GM12878 (cell line): ENCODE measurements at regions not wholly inside any gene's neighbourhood (a gene's known extent, or its start where the extent isn't known, plus 50 kb on each side); places are given as distances from the start of the nearest gene placed in this dataset.

Experiments
- ATAC-seq: fragments of 200-7000 bp; cut with Tn5 transposase; 3 replicates; pipeline ENCODE4 v1.9.1; 2020; ENCODE audit warnings: mild to moderate bottlenecking, moderate library complexity
- BruUV-seq: library from RNA; stranded (reverse); fragments of 400-500 nt; replicated peaks from 2 replicates; lab custom pipeline; 2021; lab: Mats Ljungman, UMichigan
- CTCF ChIA-PET: fragments of 300-600 bp; sonication (Branson Sonifier 250); formaldehyde crosslinking; extraction: SDS; loops from one replicate; lab custom pipeline; 2021; ENCODE audit warnings: inconsistent platforms; lab: Yijun Ruan, JAX
- POLR2A ChIA-PET: fragments of 350-600 bp; formaldehyde crosslinking; extraction: SDS; loops from one replicate; lab custom pipeline; 2021; ENCODE audit warnings: inconsistent platforms; lab: Charles Lee
- RAD21 ChIA-PET: fragments of 300-600 bp; sonication (Branson Sonifier 250); formaldehyde crosslinking; loops from one replicate; lab custom pipeline; 2023; ENCODE audit warnings: antibody characterized with exemption; ENCODE audit not compliant: unreplicated experiment; lab: Charles Lee
- SMC1A ChIA-PET: fragments of 300-600 bp; sonication (Branson Sonifier 250); formaldehyde crosslinking; loops from one replicate; lab custom pipeline; 2023; ENCODE audit not compliant: unreplicated experiment, uncharacterized antibody; lab: Charles Lee
- DNase-seq: peaks from one replicate; pipeline ENCODE4 v3.0.0-alpha.2; 2011; ENCODE audit warnings: low read depth, low spot score
- FAIRE-seq: peaks from 3 replicates; lab custom pipeline; 2011; peaks lifted over from hg19 to GRCh38; lab: Jason Lieb, UNC
- H2AFZ ChIP-seq: 2 replicates; pipeline ENCODE4 v1.6.0; 2011; ENCODE audit warnings: low read depth, low read length, control low read depth; ENCODE audit not compliant: control insufficient read depth
- H3K27ac ChIP-seq: 2 replicates; pipeline ENCODE4 v1.5.1; 2011; ENCODE audit warnings: control low read depth; ENCODE audit not compliant: control insufficient read depth, insufficient read depth
- H3K27me3 ChIP-seq, 2 experiments: replicated peaks in 1 of 2; 2 replicates each; pipeline versions ENCODE4 v1.6.0 to v1.6.1; 2011; ENCODE audit warnings: low read length in 1 of 2; ENCODE audit not compliant: control insufficient read depth in 2 of 2, insufficient read depth in 2 of 2
- H3K36me3 ChIP-seq, 2 experiments: 2 replicates each; pipeline ENCODE4 v1.5.1; 2011; ENCODE audit warnings: low read length in 1 of 2; ENCODE audit not compliant: control insufficient read depth in 2 of 2, insufficient read depth in 2 of 2
- H3K4me1 ChIP-seq: 2 replicates; pipeline ENCODE4 v1.6.1; 2011; ENCODE audit warnings: mild to moderate bottlenecking, low read length, moderate library complexity, mixed read lengths; ENCODE audit not compliant: control insufficient read depth, insufficient read depth
- H3K4me2 ChIP-seq: 2 replicates; pipeline ENCODE4 v1.6.0; 2011; ENCODE audit warnings: control low read depth; ENCODE audit not compliant: control insufficient read depth, insufficient read depth
- H3K4me3 ChIP-seq: fragments of 200-600 bp; sonication (generic); 2 replicates; pipeline ENCODE4 v1.5.1; 2016
- H3K79me2 ChIP-seq: 2 replicates; pipeline ENCODE4 v1.6.0; 2011; ENCODE audit warnings: low read length; ENCODE audit not compliant: control insufficient read depth, insufficient read depth
- H3K9ac ChIP-seq: 2 replicates; pipeline ENCODE4 v1.8.0; 2011; ENCODE audit warnings: low read length, control low read depth, mixed read lengths; ENCODE audit not compliant: control insufficient read depth, insufficient read depth
- H3K9me3 ChIP-seq: replicated peaks from 3 replicates; pipeline ENCODE4 v1.5.1; 2011; ENCODE audit warnings: mild to moderate bottlenecking, low read length; ENCODE audit not compliant: control insufficient read depth, insufficient read depth
- H4K20me1 ChIP-seq: 2 replicates; pipeline ENCODE4 v1.6.0; 2011; ENCODE audit not compliant: control insufficient read depth, insufficient read depth
- CEBPB ChIP-seq, 2 experiments: fragments of 150-350 bp in 1 of 2; IDR thresholded peaks; 2 replicates each; pipeline ENCODE4 v1.6.1; 2012 to 2014; ENCODE audit warnings: low read depth in 2 of 2, low read length in 2 of 2, borderline replicate concordance in 1 of 2, inconsistent platforms in 1 of 2
- FOXM1 ChIP-seq: IDR thresholded peaks from 2 replicates; pipeline ENCODE4 v1.6.1; 2012; ENCODE audit warnings: low read depth, mild to moderate bottlenecking, inconsistent platforms, low read length, moderate library complexity
- HDGF ChIP-seq: fragments of 450-650 bp; IDR thresholded peaks from 2 replicates; pipeline ENCODE4 v1.6.1; 2016; ENCODE audit warnings: antibody characterized with exemption
- IKZF1 ChIP-seq: fragments of 450-650 bp; conservative IDR thresholded peaks from 2 replicates; pipeline ENCODE4 v1.6.1; 2017; ENCODE audit warnings: antibody characterized with exemption, mild to moderate bottlenecking
- NRF1 ChIP-seq: conservative IDR thresholded peaks from 2 replicates; pipeline ENCODE4 v1.6.1; 2011; ENCODE audit warnings: mild to moderate bottlenecking, low read depth, low read length, improper control_type of control experiment
- RAD51 ChIP-seq: fragments of 450-650 bp; IDR thresholded peaks from 2 replicates; pipeline ENCODE4 v1.6.1; 2016; ENCODE audit warnings: moderate library complexity, mild to moderate bottlenecking, inconsistent platforms
- in situ Hi-C: fragments of 300-500 bp; cut with MboI; formaldehyde crosslinking; loops from 9 replicates; pipeline ENCODE4 v1.14.3; 2018; ENCODE audit warnings: mixed read lengths
- intact Hi-C: fragments of 100-400 bp; cut with micrococcal nuclease; formaldehyde crosslinking; loops from one replicate; pipeline ENCODE4 v1.14.2; 2022; ENCODE audit not compliant: unreplicated experiment
- TF ChIP-seq, protein P1 (sequence below): fragments of 150-350 bp; IDR thresholded peaks from 2 replicates; pipeline ENCODE4 v1.6.1; 2016; ENCODE audit warnings: low read depth, low read length
- TF ChIP-seq, protein P2 (sequence below): fragments of 450-650 bp; IDR thresholded peaks from 2 replicates; pipeline ENCODE4 v1.6.1; 2018; ENCODE audit warnings: borderline replicate concordance, mild to moderate bottlenecking; ENCODE audit not compliant: partially characterized antibody

DNA sequence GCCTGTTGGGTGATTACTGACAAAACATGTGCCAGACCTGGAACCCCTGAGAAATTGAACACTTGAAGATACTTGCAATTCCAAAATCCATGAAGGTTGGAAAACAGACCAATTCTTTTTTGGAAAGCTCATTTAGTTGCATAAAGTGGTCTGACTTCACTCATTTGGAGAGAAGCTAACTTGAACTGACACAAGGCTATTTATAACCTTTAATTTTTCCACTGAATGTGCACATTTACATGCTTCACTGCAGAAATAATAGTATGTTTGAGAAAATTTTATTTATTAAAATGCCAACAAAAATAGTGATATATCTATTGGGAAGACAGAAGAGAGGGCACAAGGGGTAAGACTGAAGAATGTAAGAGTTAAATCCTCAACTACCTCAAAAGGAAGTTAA, 92.1 kb downstream of the MOBP start (continued):
- TF ChIP-seq, protein P1, sequence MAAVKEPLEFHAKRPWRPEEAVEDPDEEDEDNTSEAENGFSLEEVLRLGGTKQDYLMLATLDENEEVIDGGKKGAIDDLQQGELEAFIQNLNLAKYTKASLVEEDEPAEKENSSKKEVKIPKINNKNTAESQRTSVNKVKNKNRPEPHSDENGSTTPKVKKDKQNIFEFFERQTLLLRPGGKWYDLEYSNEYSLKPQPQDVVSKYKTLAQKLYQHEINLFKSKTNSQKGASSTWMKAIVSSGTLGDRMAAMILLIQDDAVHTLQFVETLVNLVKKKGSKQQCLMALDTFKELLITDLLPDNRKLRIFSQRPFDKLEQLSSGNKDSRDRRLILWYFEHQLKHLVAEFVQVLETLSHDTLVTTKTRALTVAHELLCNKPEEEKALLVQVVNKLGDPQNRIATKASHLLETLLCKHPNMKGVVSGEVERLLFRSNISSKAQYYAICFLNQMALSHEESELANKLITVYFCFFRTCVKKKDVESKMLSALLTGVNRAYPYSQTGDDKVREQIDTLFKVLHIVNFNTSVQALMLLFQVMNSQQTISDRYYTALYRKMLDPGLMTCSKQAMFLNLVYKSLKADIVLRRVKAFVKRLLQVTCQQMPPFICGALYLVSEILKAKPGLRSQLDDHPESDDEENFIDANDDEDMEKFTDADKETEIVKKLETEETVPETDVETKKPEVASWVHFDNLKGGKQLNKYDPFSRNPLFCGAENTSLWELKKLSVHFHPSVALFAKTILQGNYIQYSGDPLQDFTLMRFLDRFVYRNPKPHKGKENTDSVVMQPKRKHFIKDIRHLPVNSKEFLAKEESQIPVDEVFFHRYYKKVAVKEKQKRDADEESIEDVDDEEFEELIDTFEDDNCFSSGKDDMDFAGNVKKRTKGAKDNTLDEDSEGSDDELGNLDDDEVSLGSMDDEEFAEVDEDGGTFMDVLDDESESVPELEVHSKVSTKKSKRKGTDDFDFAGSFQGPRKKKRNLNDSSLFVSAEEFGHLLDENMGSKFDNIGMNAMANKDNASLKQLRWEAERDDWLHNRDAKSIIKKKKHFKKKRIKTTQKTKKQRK = no peak
- TF ChIP-seq CEBPB (IDR thresholded peaks at IDR 0.05; ENCODE audit: borderline replicate concordance in 1 of 2, low read depth in 2 of 2, low read length in 2 of 2) (no peak), HDGF (no peak)
- TF ChIP-seq, all 136 proteins: peak for 0

DNA sequence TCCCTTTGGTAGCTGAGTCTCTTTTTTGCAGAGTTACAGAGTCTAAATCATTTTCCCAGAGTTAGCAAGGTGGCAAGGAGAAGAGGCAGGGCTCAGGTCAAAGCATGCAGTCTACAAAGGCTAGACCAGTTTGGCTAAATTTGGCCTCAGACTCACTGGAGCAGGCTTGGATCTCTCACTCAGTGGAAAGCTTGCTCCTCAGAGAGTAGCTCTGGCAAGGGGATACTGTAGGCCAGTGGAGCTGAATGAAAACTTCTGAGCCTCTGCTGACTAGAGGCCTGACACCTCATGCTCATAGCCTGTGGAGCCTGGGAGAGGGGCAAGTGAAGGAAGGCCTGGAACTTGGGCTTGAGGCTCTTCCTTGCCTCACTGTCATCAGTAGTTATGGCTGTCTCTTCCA, 101.0 kb downstream of the MOBP start:
- ATAC-seq = no peak
- FAIRE-seq = no peak
- Histone ChIP-seq H3K36me3 (no peaks in the 10 kb centered on the region), H2AFZ (no peak overlapping the region), H3K4me1 (no peaks in the 10 kb centered on the region), H3K79me2 (no peaks in the 10 kb centered on the region), H4K20me1 (no peaks in the 10 kb centered on the region), H3K9ac (no peak overlapping the region), H3K4me3 (no peak overlapping the region), H3K27ac (no peak overlapping the region)
- POLR2A ChIA-PET = no interaction called here
- CTCF ChIA-PET = interaction anchor here (0.7 kb wide), 1 partner anchor 532 kb away, joined by 3 read pairs; no protein-coding TSS in a partner anchor
- DNase-seq = no peak
- intact Hi-C loops = no loop called here
- RAD21 ChIA-PET = no interaction called here
- TF ChIP-seq FOXM1 (no peak), RAD51 (no peak), NRF1 (no peak), IKZF1 (no peak)
- TF ChIP-seq, protein P2, sequence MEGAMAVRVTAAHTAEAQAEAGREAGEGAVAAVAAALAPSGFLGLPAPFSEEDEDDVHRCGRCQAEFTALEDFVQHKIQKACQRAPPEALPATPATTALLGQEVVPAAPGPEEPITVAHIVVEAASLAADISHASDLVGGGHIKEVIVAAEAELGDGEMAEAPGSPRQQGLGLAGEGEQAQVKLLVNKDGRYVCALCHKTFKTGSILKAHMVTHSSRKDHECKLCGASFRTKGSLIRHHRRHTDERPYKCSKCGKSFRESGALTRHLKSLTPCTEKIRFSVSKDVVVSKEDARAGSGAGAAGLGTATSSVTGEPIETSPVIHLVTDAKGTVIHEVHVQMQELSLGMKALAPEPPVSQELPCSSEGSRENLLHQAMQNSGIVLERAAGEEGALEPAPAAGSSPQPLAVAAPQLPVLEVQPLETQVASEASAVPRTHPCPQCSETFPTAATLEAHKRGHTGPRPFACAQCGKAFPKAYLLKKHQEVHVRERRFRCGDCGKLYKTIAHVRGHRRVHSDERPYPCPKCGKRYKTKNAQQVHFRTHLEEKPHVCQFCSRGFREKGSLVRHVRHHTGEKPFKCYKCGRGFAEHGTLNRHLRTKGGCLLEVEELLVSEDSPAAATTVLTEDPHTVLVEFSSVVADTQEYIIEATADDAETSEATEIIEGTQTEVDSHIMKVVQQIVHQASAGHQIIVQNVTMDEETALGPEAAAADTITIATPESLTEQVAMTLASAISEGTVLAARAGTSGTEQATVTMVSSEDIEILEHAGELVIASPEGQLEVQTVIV = no peak
- TF ChIP-seq, all 136 proteins: peak for 0
- in situ Hi-C loops = no loop called here
- Histone ChIP-seq H3K9me3 (no peaks in the 10 kb centered on the region), H3K4me2 (no peak overlapping the region), H3K27me3 (no peaks in the 10 kb centered on the region)
- BruUV-seq = no TSS peak
- SMC1A ChIA-PET = no interaction called here
